ENCODE measurements at regions not wholly inside any gene's neighbourhood (a gene's known extent, or its start where the extent isn't known, plus 50 kb on each side); places are given as distances from the start of the nearest gene placed in this dataset.

- DNase-seq (ENCODE audit: low read depth, low spot score) (no peak), ATAC-seq (no peak)
- BruUV-seq (replicated peaks) = no TSS peak
- Histone ChIP-seq H3K36me3 (ENCODE audit: control insufficient read depth, insufficient read depth, low read length) (no peaks in the 10 kb centered on the region), H3K9me3 (ENCODE audit: control insufficient read depth, insufficient read depth, low read depth, low read length) (no peaks in the 10 kb centered on the region), H3K4me1 (ENCODE audit: control insufficient read depth, insufficient read depth, low read length) (no peaks in the 10 kb centered on the region), H3K27ac (ENCODE audit: low read length) (no peak overlapping the region), H3K4me3 (ENCODE audit: low read depth in 2 of 2, low read length in 2 of 2) (no peak overlapping the region), H3K27me3 (ENCODE audit: control insufficient read depth, insufficient read depth, low read length) (no peaks in the 10 kb centered on the region)
- no peak for TF ChIP-seq POLR2AphosphoS5 (IDR thresholded peaks at IDR 0.05; ENCODE audit: low read depth, low read length)
- no peak for TF ChIP-seq REST (IDR thresholded peaks at IDR 0.05; ENCODE audit: insufficient read depth in 1 of 2, low read depth in 2 of 2, low read length in 1 of 2)
- no peak for TF ChIP-seq SIN3A (IDR thresholded peaks at IDR 0.05; ENCODE audit: borderline replicate concordance, insufficient read depth, low read depth, low read length)
- no peak for TF ChIP-seq CTCF (IDR thresholded peaks at IDR 0.05)
- no peak for TF ChIP-seq TCF7L2 (IDR thresholded peaks at IDR 0.05; ENCODE audit: low read depth, low read length)
- in situ Hi-C loops (cut with HindIII; ENCODE audit: low pct_unique_long_range_greater_than_20kb, low sequenced_read_pairs) = no loop called here
- intact Hi-C loops (cut with micrococcal nuclease; ENCODE audit: unreplicated experiment) = no loop called here
- POLR2A ChIA-PET = no interaction called here
- CTCF ChIA-PET = no interaction called here
Observed at GRCh38 chr15:47950447-47950846, 170.3 kb upstream of the SLC24A5 start.

- no peaks in the 10 kb centered on the region for H3K9me3 ChIP-seq (ENCODE audit: control insufficient read depth, insufficient read depth, low read depth, low read length)
- no TSS peak for BruUV-seq (replicated peaks)
- in situ Hi-C loops (cut with HindIII; ENCODE audit: low pct_unique_long_range_greater_than_20kb, low sequenced_read_pairs) (no loop called here), intact Hi-C loops (cut with micrococcal nuclease; ENCODE audit: unreplicated experiment) (no loop called here)
- no peak for DNase-seq (ENCODE audit: low read depth, low spot score)
- ATAC-seq = no peak
- ChIA-PET POLR2A (no interaction called here), CTCF (no interaction called here)
- no peaks in the 10 kb centered on the region for H3K36me3 ChIP-seq (ENCODE audit: control insufficient read depth, insufficient read depth, low read length)
- H3K4me3 ChIP-seq (ENCODE audit: low read depth in 2 of 2, low read length in 2 of 2) = no peak overlapping the region
- TF ChIP-seq REST (IDR thresholded peaks at IDR 0.05; ENCODE audit: insufficient read depth in 1 of 2, low read depth in 2 of 2, low read length in 1 of 2) = no peak
- TF ChIP-seq POLR2AphosphoS5 (IDR thresholded peaks at IDR 0.05; ENCODE audit: low read depth, low read length) = no peak
- TF ChIP-seq CTCF (IDR thresholded peaks at IDR 0.05) = no peak
- TF ChIP-seq SIN3A (IDR thresholded peaks at IDR 0.05; ENCODE audit: borderline replicate concordance, insufficient read depth, low read depth, low read length) = no peak
- H3K27me3 ChIP-seq (ENCODE audit: control insufficient read depth, insufficient read depth, low read length) = no peaks in the 10 kb centered on the region
- no peaks in the 10 kb centered on the region for H3K4me1 ChIP-seq (ENCODE audit: control insufficient read depth, insufficient read depth, low read length)
- no peak overlapping the region for H3K27ac ChIP-seq (ENCODE audit: low read length)
Observed at GRCh38 chr15:47951781-47952180, 169.0 kb upstream of the SLC24A5 start.
